ENCODE measurements at regions not wholly inside any gene's neighbourhood (a gene's known extent, or its start where the extent isn't known, plus 50 kb on each side); places are given as distances from the start of the nearest gene placed in this dataset.

DNA sequence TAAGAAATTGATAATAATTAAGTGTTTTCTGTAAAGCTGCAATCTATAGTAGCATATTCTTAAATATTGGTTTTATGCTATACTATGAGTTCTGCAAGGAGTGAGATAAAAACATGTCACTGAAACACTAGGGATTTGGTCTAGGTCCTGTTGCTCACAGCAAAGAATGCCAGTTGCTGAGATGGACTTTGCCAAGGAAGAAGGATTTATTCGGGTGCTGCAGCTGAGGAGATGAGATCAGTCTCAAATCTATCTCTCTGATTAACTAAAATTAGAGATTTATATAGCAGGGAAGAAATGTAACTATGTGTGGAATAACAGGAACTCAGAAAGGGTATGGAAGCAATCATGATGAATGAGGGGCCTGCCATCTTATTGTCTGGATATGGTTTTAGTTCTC is 1569.9 kb downstream of the PCDH7 start:
- H3K27me3 ChIP-seq (replicated peaks in 1 of 4; ENCODE audit: control insufficient read depth in 3 of 4, extremely low read depth in 1 of 4, insufficient read depth in 3 of 4, low read length in 3 of 4), result no peaks in the 10 kb centered on the region
- H3K36me3 ChIP-seq (ENCODE audit: control insufficient read depth in 2 of 4, insufficient read depth in 4 of 4, low read length in 3 of 4), result no peaks in the 10 kb centered on the region; a peak in 1 of 8 replicates
- no peak overlapping the region for H2AK5ac ChIP-seq (ENCODE audit: low read depth, low read length)
- H4K8ac ChIP-seq (ENCODE audit: extremely low read depth, insufficient read depth, low read length), result no peak overlapping the region
- TF ChIP-seq RAD21 (IDR thresholded peaks at IDR 0.05 in 1 of 2, conservative IDR thresholded peaks at IDR 0.05 in 1 of 2; ENCODE audit: low read depth in 2 of 2, low read length in 2 of 2), result no peak
- TF ChIP-seq NRF1 (IDR thresholded peaks at IDR 0.05; ENCODE audit: low read depth, low read length), result no peak
- TF ChIP-seq EP300 (IDR thresholded peaks at IDR 0.05; ENCODE audit: borderline replicate concordance in 1 of 2, low read depth in 2 of 2, low read length in 2 of 2), result no peak
- TF ChIP-seq, protein P1, sequence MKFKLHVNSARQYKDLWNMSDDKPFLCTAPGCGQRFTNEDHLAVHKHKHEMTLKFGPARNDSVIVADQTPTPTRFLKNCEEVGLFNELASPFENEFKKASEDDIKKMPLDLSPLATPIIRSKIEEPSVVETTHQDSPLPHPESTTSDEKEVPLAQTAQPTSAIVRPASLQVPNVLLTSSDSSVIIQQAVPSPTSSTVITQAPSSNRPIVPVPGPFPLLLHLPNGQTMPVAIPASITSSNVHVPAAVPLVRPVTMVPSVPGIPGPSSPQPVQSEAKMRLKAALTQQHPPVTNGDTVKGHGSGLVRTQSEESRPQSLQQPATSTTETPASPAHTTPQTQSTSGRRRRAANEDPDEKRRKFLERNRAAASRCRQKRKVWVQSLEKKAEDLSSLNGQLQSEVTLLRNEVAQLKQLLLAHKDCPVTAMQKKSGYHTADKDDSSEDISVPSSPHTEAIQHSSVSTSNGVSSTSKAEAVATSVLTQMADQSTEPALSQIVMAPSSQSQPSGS (IDR thresholded peaks at IDR 0.05; ENCODE audit: low read length), result no peak
- TF ChIP-seq HDAC6 (IDR thresholded peaks at IDR 0.05; ENCODE audit: low read depth, low read length), result no peak
- TF ChIP-seq KDM5A (IDR thresholded peaks at IDR 0.05; ENCODE audit: low read length), result no peak
- TF ChIP-seq CBX8 (IDR thresholded peaks at IDR 0.05; ENCODE audit: borderline replicate concordance, low read depth, low read length), result no peak
- TF ChIP-seq SAP30 (IDR thresholded peaks at IDR 0.05; ENCODE audit: insufficient read depth, insufficient replicate concordance, low read length), result no peak
- no peak for TF ChIP-seq SP2 (IDR thresholded peaks at IDR 0.05; ENCODE audit: low read length)
- FAIRE-seq (no peak), DNase-seq (ENCODE audit: low read depth in 1 of 2, low spot score in 2 of 2) (no peak)
- no peak overlapping the region for H3K56ac ChIP-seq (replicated peaks; ENCODE audit: insufficient read length, low read depth, low read length)
- no peak overlapping the region for H3K4me2 ChIP-seq (ENCODE audit: insufficient read depth in 1 of 2, low read depth in 2 of 2, low read length in 2 of 2)
- H3K23me2 ChIP-seq (ENCODE audit: low read depth, low read length), result no peaks in the 10 kb centered on the region
- H3K27ac ChIP-seq (ENCODE audit: low read depth, low read length), result no peak overlapping the region
- 93% methylated on average over 1 of the region's 1 CpG; no CpG with 5 or more reads in 1 of the 2 experiments for WGBS, 2 experiments (ENCODE audit: extremely low coverage in 1 of 2, insufficient coverage in 1 of 2, insufficient read length in 1 of 2, insufficient replicate concordance in 2 of 2, low coverage in 1 of 2, low lambda C conversion rate in 2 of 2, missing lambda C conversion rate in 1 of 2)
- no peak overlapping the region for H3K4ac ChIP-seq (replicated peaks; ENCODE audit: insufficient read length, low read depth, low read length)
- H3K9ac ChIP-seq (replicated peaks in 1 of 4; ENCODE audit: extremely low read depth in 1 of 4, low read depth in 3 of 4, low read length in 3 of 4), result no peak overlapping the region
- no peak overlapping the region for H2BK5ac ChIP-seq (ENCODE audit: low read depth, low read length)
- no peak overlapping the region for H2AFZ ChIP-seq (ENCODE audit: low read length)
- no peak overlapping the region for H2BK120ac ChIP-seq (replicated peaks; ENCODE audit: low read depth, low read length)
- no peak overlapping the region for H3K4me3 ChIP-seq (ENCODE audit: extremely low read depth in 1 of 4, insufficient read depth in 2 of 4, low read depth in 3 of 4, low read length in 4 of 4)
- H2BK15ac ChIP-seq (ENCODE audit: low read length), result no peak overlapping the region
- H3K18ac ChIP-seq (ENCODE audit: extremely low read depth, low read length), result no peak overlapping the region
- H3K79me1 ChIP-seq (ENCODE audit: low read depth, low read length), result no peaks in the 10 kb centered on the region
- no peak overlapping the region for H4K91ac ChIP-seq (replicated peaks; ENCODE audit: insufficient read length, low read length)
- POLR2A ChIA-PET (ENCODE audit: partially characterized antibody), result no interaction called here
- H4K20me1 ChIP-seq (replicated peaks in 1 of 2; ENCODE audit: control insufficient read depth in 1 of 2, insufficient read depth in 2 of 2, low read length in 2 of 2), result no peaks in the 10 kb centered on the region
- CTCF ChIA-PET (ENCODE audit: partially characterized antibody), result no interaction called here
- H3K9me3 ChIP-seq (ENCODE audit: insufficient read depth in 2 of 2, low read depth in 1 of 2, low read length in 1 of 2), result peaks cover 6 to 7% of the 10 kb centered on the region in 2 experiments; a peak in 2 of 4 replicates
- no peak overlapping the region for H2BK20ac ChIP-seq (ENCODE audit: low read length)
- H3K23ac ChIP-seq (ENCODE audit: insufficient read length), result no peak overlapping the region
- H3K4me1 ChIP-seq (replicated peaks in 1 of 4; ENCODE audit: control insufficient read depth in 3 of 4, insufficient read depth in 4 of 4, low read length in 3 of 4), result no peaks in the 10 kb centered on the region
- H2BK12ac ChIP-seq (ENCODE audit: low read depth, low read length), result no peak overlapping the region
- H3K79me2 ChIP-seq (ENCODE audit: control insufficient read depth in 1 of 2, insufficient read depth in 2 of 2, low read length in 2 of 2), result no peaks in the 10 kb centered on the region
- no peak overlapping the region for H4K5ac ChIP-seq (ENCODE audit: insufficient read length, low read depth, low read length)
- H3K14ac ChIP-seq (ENCODE audit: insufficient read length), result no peak overlapping the region
